ENCODE measurements at regions not wholly inside any gene's neighbourhood (a gene's known extent, or its start where the extent isn't known, plus 50 kb on each side); places are given as distances from the start of the nearest gene placed in this dataset.

- CTCF ChIA-PET = interaction anchor here (2.6 kb wide), 1 partner anchor 12 kb away, joined by 11 read pairs; no protein-coding TSS in a partner anchor
- Mint-ChIP-seq H3K9me3 (no peaks in the 10 kb centered on the region), H3K4me1 (ENCODE audit: low read depth) (no peaks in the 10 kb centered on the region), H3K27ac (no peak overlapping the region), H3K27me3 (ENCODE audit: low read depth) (no peaks in the 10 kb centered on the region), H3K4me3 (no peak overlapping the region), H3K36me3 (ENCODE audit: low read depth) (no peaks in the 10 kb centered on the region)
- intact Hi-C loops (cut with micrococcal nuclease) = no loop called here
- no peak for DNase-seq
These were observed 52.9 kb upstream of the HPGDS start for GRCh38 chr4:94395562-94395961.

DNA sequence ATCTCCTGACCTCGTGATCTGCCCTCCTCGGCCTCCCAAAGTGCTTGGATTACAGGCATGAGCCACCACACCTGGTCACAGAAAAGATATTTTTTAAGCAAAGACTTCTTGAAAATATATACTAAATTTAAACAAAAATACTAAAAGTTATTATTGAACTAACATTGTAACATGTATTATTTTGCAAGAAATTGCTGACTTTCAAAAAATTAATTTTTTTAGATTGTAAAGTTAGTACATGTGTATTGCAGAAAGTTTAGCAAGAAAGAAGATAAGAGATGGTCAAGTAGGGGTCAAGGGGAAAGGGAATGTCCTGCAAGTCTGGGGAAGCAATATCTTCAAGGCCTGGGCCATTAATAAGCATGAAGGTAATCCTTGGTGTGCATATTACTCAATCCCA lies 54.3 kb upstream of the HPGDS start:
- H3K4me3 Mint-ChIP-seq = no peak overlapping the region
- CTCF ChIA-PET = interaction anchor here (1.1 to 2.6 kb wide), 2 partner anchors 10 to 32 kb away, joined by 4 to 11 read pairs; no protein-coding TSS in a partner anchor

DNA sequence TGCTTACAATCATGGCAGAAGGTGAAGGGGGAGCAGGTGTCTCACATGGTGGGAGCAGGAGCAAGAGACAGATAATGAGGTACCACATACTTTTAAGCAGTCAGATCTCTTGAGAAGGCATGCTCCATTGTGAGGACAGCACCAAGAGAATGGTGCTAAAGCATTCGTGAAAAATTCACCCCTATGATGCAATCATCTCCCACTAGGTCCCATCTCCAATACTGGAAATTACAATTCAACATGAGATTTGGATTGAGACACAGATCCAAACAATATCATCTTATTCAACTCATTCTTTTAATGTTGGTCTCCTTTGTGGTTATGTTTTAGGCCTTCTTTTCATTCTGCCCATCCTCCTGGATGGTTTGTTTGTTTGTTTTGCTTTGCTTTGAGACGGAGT lies 54.1 kb upstream of the PDLIM5 start:
- Mint-ChIP-seq H3K27ac (no peak overlapping the region), H3K4me3 (no peak overlapping the region), H3K36me3 (ENCODE audit: low read depth) (no peaks in the 10 kb centered on the region), H3K27me3 (ENCODE audit: low read depth) (no peaks in the 10 kb centered on the region), H3K4me1 (ENCODE audit: low read depth) (no peaks in the 10 kb centered on the region), H3K9me3 (no peaks in the 10 kb centered on the region)
- DNase-seq = no peak
- intact Hi-C loops (cut with micrococcal nuclease) = no loop called here
- CTCF ChIA-PET = no interaction called here

More for the DNA sequence above, 54.3 kb upstream of the HPGDS start:
- Mint-ChIP-seq H3K27ac (no peak overlapping the region), H3K4me1 (ENCODE audit: low read depth) (no peaks in the 10 kb centered on the region), H3K9me3 (no peaks in the 10 kb centered on the region), H3K27me3 (ENCODE audit: low read depth) (no peaks in the 10 kb centered on the region), H3K36me3 (ENCODE audit: low read depth) (no peaks in the 10 kb centered on the region)
- no peak for DNase-seq
- intact Hi-C loops (cut with micrococcal nuclease) = no loop called here

DNA sequence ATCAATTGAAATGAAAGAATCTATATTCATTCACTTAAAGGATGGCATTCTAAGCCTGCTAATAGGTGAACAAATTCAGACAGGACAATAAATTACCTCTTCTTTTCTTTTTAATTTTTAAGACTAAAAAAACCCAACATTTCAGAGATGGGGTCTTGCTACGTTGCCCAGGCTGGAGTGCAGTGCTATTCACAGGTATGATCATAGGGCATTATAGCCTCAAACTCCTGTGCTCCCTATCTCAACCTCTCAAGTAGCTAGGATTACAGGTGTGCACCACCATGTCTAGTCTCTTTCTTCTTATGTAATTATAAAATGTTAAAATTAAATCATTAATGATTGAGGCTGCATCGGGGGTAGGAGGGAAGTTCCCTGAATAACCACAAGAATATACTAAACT lies 52.5 kb upstream of the PDLIM5 start:
- Mint-ChIP-seq H3K4me3 (no peak overlapping the region), H3K27ac (no peak overlapping the region), H3K27me3 (ENCODE audit: low read depth) (no peaks in the 10 kb centered on the region), H3K36me3 (ENCODE audit: low read depth) (no peaks in the 10 kb centered on the region), H3K9me3 (no peaks in the 10 kb centered on the region), H3K4me1 (ENCODE audit: low read depth) (no peaks in the 10 kb centered on the region)
- CTCF ChIA-PET = no interaction called here
- intact Hi-C loops (cut with micrococcal nuclease) = no loop called here
- no peak for DNase-seq

GRCh38 chr4:94399721-94400120 lies 52.0 kb upstream of the PDLIM5 start:
- no peaks in the 10 kb centered on the region for H3K4me1 Mint-ChIP-seq (ENCODE audit: low read depth)
- H3K27me3 Mint-ChIP-seq (ENCODE audit: low read depth) = no peaks in the 10 kb centered on the region
- no peak for DNase-seq
- CTCF ChIA-PET = no interaction called here
- no peak overlapping the region for H3K4me3 Mint-ChIP-seq
- no peak overlapping the region for H3K27ac Mint-ChIP-seq
- H3K36me3 Mint-ChIP-seq (ENCODE audit: low read depth) = no peaks in the 10 kb centered on the region
- intact Hi-C loops (cut with micrococcal nuclease) = no loop called here
- no peaks in the 10 kb centered on the region for H3K9me3 Mint-ChIP-seq

GRCh38 chr4:94400191-94400590 lies 51.6 kb upstream of the PDLIM5 start:
- H3K9me3 Mint-ChIP-seq = no peaks in the 10 kb centered on the region
- no peak for DNase-seq
- H3K4me3 Mint-ChIP-seq = no peak overlapping the region
- H3K4me1 Mint-ChIP-seq (ENCODE audit: low read depth) = no peaks in the 10 kb centered on the region
- intact Hi-C loops (cut with micrococcal nuclease) = no loop called here
- no peak overlapping the region for H3K27ac Mint-ChIP-seq
- CTCF ChIA-PET = no interaction called here
- H3K36me3 Mint-ChIP-seq (ENCODE audit: low read depth) = no peaks in the 10 kb centered on the region
- no peaks in the 10 kb centered on the region for H3K27me3 Mint-ChIP-seq (ENCODE audit: low read depth)
